GM13977 (cell line): ENCODE measurements at regions not wholly inside any gene's neighbourhood (a gene's known extent, or its start where the extent isn't known, plus 50 kb on each side); places are given as distances from the start of the nearest gene placed in this dataset.

Experiments
- DNase-seq: peaks from one replicate; pipeline ENCODE4 v3.0.0; 2012; ENCODE audit warnings: low spot score
- CTCF ChIP-seq: IDR thresholded peaks from 2 replicates; pipeline ENCODE4 v1.5.1; 2012; ENCODE audit warnings: mild to moderate bottlenecking, control low read depth; ENCODE audit not compliant: insufficient read depth; ENCODE audit errors: extremely low read depth, missing control alignments
- in situ Hi-C: fragments of 300-500 bp; cut with MboI; formaldehyde crosslinking; loops from one replicate; pipeline ENCODE4 v1.12.0; 2022; ENCODE audit warnings: low sequenced_read_pairs, low pct_unique_long_range_greater_than_20kb, mixed read lengths, inconsistent platforms; ENCODE audit not compliant: unreplicated experiment

GRCh38 chr2:133674066-133674432 lies 105.8 kb upstream of the NCKAP5 start:
- no peak for TF ChIP-seq CTCF
- in situ Hi-C loops, result no loop called here
- no peak for DNase-seq

GRCh38 chr2:133674433-133675331 lies 106.4 kb upstream of the NCKAP5 start:
- DNase-seq, result no peak
- in situ Hi-C loops, result no loop called here
- TF ChIP-seq CTCF, result no peak

GRCh38 chr2:133676392-133677130 lies 108.3 kb upstream of the NCKAP5 start:
- DNase-seq, result no peak
- no peak for TF ChIP-seq CTCF
- in situ Hi-C loops, result no loop called here

GRCh38 chr2:133680343-133681049 lies 112.2 kb upstream of the NCKAP5 start:
- DNase-seq, result no peak
- in situ Hi-C loops, result no loop called here
- TF ChIP-seq CTCF, result no peak

GRCh38 chr2:133682347-133682746 lies 114.1 kb upstream of the NCKAP5 start:
- in situ Hi-C loops, result no loop called here
- no peak for DNase-seq
- TF ChIP-seq CTCF, result no peak

- in situ Hi-C loops, result no loop called here
- TF ChIP-seq CTCF, result no peak
- DNase-seq, result no peak
These were observed 114.6 kb upstream of the NCKAP5 start for GRCh38 chr2:133682906-133683305.
